Stimulated activated CD8-positive, alpha-beta memory T cell treated with anti-CD3 and anti-CD28 coated beads, Interleukin-7, amount 100 ng/mL, for 1 hour (primary cell): ENCODE measurements at regions not wholly inside any gene's neighbourhood (a gene's known extent, or its start where the extent isn't known, plus 50 kb on each side); places are given as distances from the start of the nearest gene placed in this dataset.

Experiments
- DNase-seq, 2 donors: peaks; one replicate each; pipeline ENCODE4 v3.0.0-alpha.2; 2020; ENCODE audit warnings: low read depth in 2 of 2

- no peak for DNase-seq
Observed at GRCh38 chrX:9315086-9315485, 149.8 kb upstream of the TBL1X start.

GRCh38 chrX:9316096-9316495, 148.8 kb upstream of the TBL1X start:
- DNase-seq = no peak

GRCh38 chrX:9317176-9317575, 147.7 kb upstream of the TBL1X start:
- DNase-seq = no peak

DNA sequence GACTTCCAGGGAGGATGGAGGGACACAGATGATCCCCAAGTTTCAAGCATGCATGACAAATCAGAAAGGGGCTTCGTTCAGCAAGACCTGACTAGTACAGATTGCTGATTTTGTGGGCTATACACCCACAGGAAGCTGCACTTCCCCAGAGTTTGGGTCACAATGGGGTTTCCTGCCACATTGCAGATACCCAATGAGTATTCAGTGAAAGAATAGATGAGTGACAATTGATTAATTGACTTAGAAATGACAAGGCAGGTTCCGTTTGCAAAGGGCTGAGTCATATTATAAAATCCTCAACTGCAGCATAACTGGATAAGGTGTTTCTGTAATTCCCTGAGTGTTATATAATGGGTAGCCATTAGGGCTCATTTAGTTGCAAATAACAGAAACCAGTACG, 146.6 kb upstream of the TBL1X start:
- DNase-seq = no peak

- DNase-seq = no peak
Observed at GRCh38 chrX:9318766-9319165, 146.1 kb upstream of the TBL1X start.

DNA sequence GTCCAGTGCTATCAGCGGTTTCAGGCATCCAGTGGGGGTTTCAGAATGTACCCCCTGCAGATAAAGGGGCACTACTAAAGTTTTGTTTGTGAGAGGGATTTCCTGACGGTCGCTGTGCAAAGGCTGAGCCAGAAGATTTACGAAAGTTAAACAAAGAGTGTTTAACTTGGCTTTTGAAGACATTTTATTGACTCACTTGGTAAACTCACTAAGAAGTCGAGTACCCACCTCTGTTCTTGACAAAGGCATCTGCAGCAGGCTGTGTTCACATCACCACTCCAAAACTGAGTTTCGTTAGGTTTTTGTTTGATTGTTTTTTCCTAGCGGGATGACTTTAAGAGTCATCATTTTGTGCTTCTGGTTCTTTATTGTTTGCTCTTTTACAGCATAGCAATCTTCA, 143.9 kb upstream of the TBL1X start:
- DNase-seq = no peak

- no peak for DNase-seq
Observed at GRCh38 chrX:9324676-9325075, 140.2 kb upstream of the TBL1X start.

- DNase-seq = no peak
Observed at GRCh38 chrX:9326369-9326768, 138.5 kb upstream of the TBL1X start.

GRCh38 chrX:9327086-9327746, 137.6 kb upstream of the TBL1X start:
- no peak for DNase-seq

DNA sequence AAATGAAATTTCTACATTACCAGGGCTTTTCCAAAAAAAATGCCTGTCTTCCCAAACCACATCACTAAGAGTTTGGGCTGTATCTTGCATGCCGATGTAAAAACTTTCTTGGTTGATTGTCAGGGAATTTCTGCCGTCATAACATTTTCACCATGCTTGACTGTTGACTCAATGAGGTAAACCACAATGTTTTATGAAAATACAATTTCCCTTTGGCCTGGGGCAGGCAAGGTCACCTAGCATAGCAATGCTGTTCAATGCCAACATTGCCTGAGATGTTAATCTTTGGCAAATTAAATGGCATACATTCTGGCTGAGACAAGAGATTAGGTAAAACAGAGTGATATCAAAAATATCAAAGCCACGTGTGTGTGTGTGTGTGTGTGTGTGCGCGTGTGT, 137.1 kb upstream of the TBL1X start:
- DNase-seq = no peak

DNA sequence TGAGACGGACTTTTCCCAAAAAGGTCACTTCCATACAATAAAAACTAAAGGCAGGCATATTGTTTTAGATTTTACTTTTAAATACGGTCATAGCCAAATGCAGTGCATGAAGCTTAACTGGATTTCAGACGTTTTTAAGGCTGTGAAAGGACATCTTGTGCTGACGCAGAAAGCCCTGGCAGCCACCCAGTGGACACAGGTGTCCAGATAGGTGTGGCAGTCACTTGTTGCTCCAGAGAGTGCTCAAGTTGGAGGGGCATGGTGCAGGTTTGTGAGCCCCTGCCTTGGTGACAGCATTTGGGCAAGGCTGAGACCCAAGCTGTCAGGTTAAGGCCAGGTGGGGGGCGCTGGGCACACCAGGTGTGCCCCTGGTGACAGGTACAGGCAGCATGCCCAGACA, 135.8 kb upstream of the TBL1X start:
- DNase-seq = no peak

- DNase-seq = no peak
Observed at GRCh38 chrX:9330249-9330982, 134.4 kb upstream of the TBL1X start.

GRCh38 chrX:9333873-9334560, 130.8 kb upstream of the TBL1X start:
- no peak for DNase-seq

GRCh38 chrX:9335251-9335650, 129.6 kb upstream of the TBL1X start:
- DNase-seq = no peak

DNA sequence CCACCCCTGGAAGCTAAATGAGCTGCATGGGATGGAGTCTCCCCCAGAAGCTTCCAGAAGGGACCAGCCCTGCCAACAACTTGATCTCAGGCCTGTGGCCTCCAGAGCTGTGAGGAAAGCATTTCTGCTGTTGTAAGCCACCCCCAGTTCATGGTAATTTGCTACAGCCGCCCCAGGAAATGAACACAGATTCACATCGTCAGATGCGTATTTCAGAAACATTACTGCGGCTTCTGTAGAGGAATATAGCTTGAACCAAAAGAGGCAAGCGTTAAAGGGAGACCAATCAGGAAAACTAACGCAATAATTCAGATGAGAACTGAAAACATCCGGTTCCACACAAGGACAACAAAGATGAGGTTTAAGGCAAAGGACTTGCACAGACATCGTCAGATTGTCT, 128.4 kb upstream of the TBL1X start:
- no peak for DNase-seq

DNA sequence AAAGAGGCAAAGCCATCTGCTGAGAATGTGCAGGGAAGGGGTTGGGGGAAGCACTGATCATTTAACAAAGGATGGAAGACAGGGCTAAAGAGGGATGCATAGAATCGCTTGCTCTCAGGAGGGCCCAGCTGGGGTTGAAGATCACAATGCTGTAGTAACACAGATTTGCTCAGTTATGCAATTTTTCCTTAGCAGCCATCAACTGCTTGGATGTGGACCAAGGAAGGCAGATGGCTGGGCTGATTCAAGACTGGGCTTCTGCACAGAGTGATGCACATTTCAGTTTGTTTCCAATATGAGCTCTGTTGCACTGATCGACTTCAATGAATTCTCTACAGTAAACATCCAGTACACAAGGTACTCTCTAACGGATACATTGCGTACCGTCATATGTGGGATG, 127.8 kb upstream of the TBL1X start:
- DNase-seq = no peak

DNA sequence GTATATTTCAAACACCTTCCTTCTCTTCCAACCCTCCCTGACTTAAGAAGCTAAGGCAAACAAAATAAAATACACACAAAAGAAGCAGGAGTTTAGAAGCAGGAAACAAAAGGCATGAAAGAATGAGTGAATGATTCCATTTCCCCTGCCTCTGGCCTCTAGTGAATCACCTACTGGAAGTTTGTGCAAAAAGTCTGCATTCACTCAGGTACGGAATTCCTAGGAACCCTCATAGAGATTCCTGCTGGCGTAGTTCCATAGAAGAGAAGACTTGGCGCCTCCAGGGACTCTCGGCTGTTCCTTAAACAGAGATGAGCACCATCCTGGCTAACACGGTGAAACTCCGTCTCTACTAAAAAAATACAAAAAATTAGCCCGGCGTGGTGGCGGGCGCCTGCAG, 125.9 kb upstream of the TBL1X start:
- DNase-seq = no peak

- DNase-seq = no peak
Observed at GRCh38 chrX:9339603-9340491, 125.0 kb upstream of the TBL1X start.

DNA sequence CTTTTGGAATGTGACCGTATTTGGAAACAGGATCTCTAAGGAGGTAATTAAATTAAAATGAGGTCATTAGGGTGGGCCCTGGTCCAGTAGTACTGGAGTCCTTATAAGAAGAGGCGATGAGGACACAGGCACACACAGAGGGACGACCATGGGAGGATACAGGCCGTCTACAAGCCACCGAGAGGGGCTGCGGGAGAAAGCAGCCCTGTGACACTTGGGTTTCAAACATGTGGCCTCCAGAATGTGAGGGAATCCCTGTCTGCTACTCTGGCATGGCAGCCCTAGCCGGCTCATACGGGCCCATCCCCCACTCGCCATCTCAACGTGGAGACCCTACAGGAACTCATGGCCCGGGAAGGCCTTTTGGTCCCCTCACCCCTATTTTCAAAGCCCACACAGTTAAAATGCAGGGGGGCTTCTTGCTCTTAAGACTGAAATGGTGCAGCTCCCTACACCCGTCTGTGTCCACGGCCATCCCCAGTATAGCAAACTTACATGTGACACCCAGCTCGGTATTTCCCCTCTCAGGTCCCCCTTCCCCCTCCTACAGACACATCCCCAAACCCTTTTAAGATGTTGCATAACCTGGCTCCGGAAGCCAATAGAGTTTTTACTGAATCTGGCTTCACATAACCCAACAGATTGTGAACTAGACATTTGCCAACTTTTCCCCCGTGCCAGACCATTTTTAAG, 124.1 kb upstream of the TBL1X start:
- DNase-seq = no peak

DNA sequence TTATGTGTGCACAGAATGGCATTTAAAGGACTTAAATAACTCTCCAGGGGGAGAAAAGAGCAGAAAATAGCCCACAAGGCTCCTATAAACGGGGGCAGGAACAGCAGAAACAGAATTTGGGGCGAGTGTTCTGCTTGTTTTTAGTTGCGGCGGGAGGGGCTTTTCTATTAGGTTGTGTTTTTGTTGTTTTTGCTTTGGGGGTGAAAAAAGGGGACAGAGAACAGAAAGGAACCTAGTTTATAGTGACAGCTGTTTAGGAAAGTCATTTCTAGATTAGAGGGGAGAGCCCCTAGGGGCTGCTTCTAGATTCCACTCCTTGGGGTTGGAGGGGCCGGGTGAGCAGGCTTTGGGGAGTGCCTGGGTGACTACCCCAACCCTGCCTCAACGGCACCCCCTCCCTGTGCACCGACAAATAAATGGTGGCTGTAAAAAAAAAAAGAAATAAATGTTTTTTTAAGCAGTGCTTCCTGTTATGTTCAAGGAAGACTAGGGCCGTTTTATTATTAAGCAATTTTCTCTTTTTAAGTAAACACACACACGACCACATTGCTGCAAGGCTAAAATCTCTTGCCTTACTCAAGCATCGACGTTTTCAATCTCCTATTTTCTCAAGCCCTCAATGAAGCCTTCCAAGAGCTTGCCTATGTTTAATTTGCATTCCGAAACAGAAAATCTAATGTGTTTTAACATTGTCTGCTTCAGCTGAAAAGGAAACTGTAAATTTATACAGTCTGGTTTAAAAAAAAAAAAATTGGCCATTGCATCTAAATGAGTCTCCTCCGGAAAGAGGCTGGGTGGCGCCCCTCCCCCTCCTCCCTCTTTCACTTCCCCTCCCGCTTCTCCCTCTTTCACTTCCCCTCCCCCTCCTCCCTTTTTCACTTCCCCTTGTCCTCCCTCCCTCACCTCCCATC, 123.3 kb upstream of the TBL1X start:
- no peak for DNase-seq
